ENCODE measurements at regions not wholly inside any gene's neighbourhood (a gene's known extent, or its start where the extent isn't known, plus 50 kb on each side); places are given as distances from the start of the nearest gene placed in this dataset.
"Not testable (repeated sequence)": the region's sequence is repeated elsewhere in the genome, so short reads cannot be mapped to it uniquely, and the experiment has no call there.

GRCh38 chr1:199087144-199087543 lies 448.3 kb downstream of the PTPRC start:
- no peak for TF ChIP-seq CTCF (conservative IDR thresholded peaks at IDR 0.05; ENCODE audit: low read length)
- DNase-seq (ENCODE audit: low read depth), result no peak
- H3K4me3 ChIP-seq (ENCODE audit: low read length), result no peak overlapping the region

GRCh38 chr1:199089393-199090122 lies 450.7 kb downstream of the PTPRC start:
- no peak overlapping the region for H3K4me3 ChIP-seq (ENCODE audit: low read length)
- no peak for TF ChIP-seq CTCF (conservative IDR thresholded peaks at IDR 0.05; ENCODE audit: low read length)
- DNase-seq (ENCODE audit: low read depth), result no peak

GRCh38 chr1:199095628-199096027 lies 456.8 kb downstream of the PTPRC start:
- H3K4me3 ChIP-seq (ENCODE audit: low read length); DNase-seq (ENCODE audit: low read depth): not testable (repeated sequence)

GRCh38 chr1:199096591-199096990 lies 457.8 kb downstream of the PTPRC start:
- DNase-seq (ENCODE audit: low read depth), result no peak
- H3K4me3 ChIP-seq (ENCODE audit: low read length), result no peak overlapping the region
- no peak for TF ChIP-seq CTCF (conservative IDR thresholded peaks at IDR 0.05; ENCODE audit: low read length)

GRCh38 chr1:199098468-199098867 lies 459.6 kb downstream of the PTPRC start:
- no peak for DNase-seq (ENCODE audit: low read depth)
- TF ChIP-seq CTCF (conservative IDR thresholded peaks at IDR 0.05; ENCODE audit: low read length), result no peak
- no peak overlapping the region for H3K4me3 ChIP-seq (ENCODE audit: low read length)

- DNase-seq (ENCODE audit: low read depth), result no peak
- no peak overlapping the region for H3K4me3 ChIP-seq (ENCODE audit: low read length)
- no peak for TF ChIP-seq CTCF (conservative IDR thresholded peaks at IDR 0.05; ENCODE audit: low read length)
Observed at GRCh38 chr1:199101139-199101538, 462.3 kb downstream of the PTPRC start.

- no peak for DNase-seq (ENCODE audit: low read depth)
- H3K4me3 ChIP-seq (ENCODE audit: low read length), result no peak overlapping the region
- TF ChIP-seq CTCF (conservative IDR thresholded peaks at IDR 0.05; ENCODE audit: low read length), result no peak
Observed at GRCh38 chr1:199101635-199102034, 462.8 kb downstream of the PTPRC start.

Data from AG10803 (cell line).